Ishikawa (cell line): ENCODE measurements at regions not wholly inside any gene's neighbourhood (a gene's known extent, or its start where the extent isn't known, plus 50 kb on each side); places are given as distances from the start of the nearest gene placed in this dataset.

Experiments
- CEBPB ChIP-seq: IDR thresholded peaks from 2 replicates; pipeline ENCODE4 v1.6.1; 2012
- RAD21 ChIP-seq: IDR thresholded peaks from 2 replicates; pipeline ENCODE4 v1.6.1; 2012; ENCODE audit warnings: low read depth

- TF ChIP-seq RAD21 (no peak), CEBPB (no peak)
Measured at GRCh38 chrX:124234348-124234747, 98.1 kb upstream of the TEX13D start.
